Hepatocyte (in vitro differentiated cells): ENCODE measurements at regions not wholly inside any gene's neighbourhood (a gene's known extent, or its start where the extent isn't known, plus 50 kb on each side); places are given as distances from the start of the nearest gene placed in this dataset.
A peak's percentile ranks its signal among the peaks of the same experiment; 100 is the strongest.

Source experiments
- DNase-seq: peaks from one replicate; pipeline ENCODE4 v3.0.0-alpha.2; 2016; ENCODE audit warnings: low spot score
- H2AFZ ChIP-seq: fragments of 200-600 bp; sonication (generic); 2 replicates; pipeline ENCODE4 v1.6.0; 2016; ENCODE audit warnings: antibody characterized with exemption, mild to moderate bottlenecking
- H3K27ac ChIP-seq: fragments of 200-600 bp; sonication (generic); 2 replicates; pipeline ENCODE4 v1.5.1; 2016; ENCODE audit warnings: mild to moderate bottlenecking
- H3K27me3 ChIP-seq: fragments of 200-600 bp; sonication (generic); 2 replicates; pipeline ENCODE4 v1.6.1; 2016
- H3K36me3 ChIP-seq: fragments of 200-600 bp; sonication (generic); replicated peaks from 2 replicates; pipeline ENCODE4 v1.5.1; 2016; ENCODE audit warnings: low read depth; ENCODE audit not compliant: insufficient read depth
- H3K4me1 ChIP-seq: fragments of 200-600 bp; sonication (generic); 2 replicates; pipeline ENCODE4 v1.5.1; 2016; ENCODE audit warnings: mild to moderate bottlenecking, moderate library complexity; ENCODE audit not compliant: insufficient read depth
- H3K4me2 ChIP-seq: fragments of 200-600 bp; sonication (generic); 2 replicates; pipeline ENCODE4 v1.6.0; 2016
- H3K4me3 ChIP-seq: fragments of 200-600 bp; sonication (generic); 2 replicates; pipeline ENCODE4 v1.5.1; 2016; ENCODE audit warnings: mild to moderate bottlenecking
- H3K79me2 ChIP-seq: fragments of 200-600 bp; sonication (generic); 2 replicates; pipeline ENCODE4 v1.6.0; 2017; ENCODE audit warnings: mild to moderate bottlenecking
- H3K9me2 ChIP-seq: fragments of 200-600 bp; sonication (generic); replicated peaks from 2 replicates; pipeline ENCODE4 v1.6.0; 2017; ENCODE audit warnings: mild to moderate bottlenecking; ENCODE audit not compliant: insufficient read depth
- H3K9me3 ChIP-seq: fragments of 200-600 bp; sonication (generic); 2 replicates; pipeline ENCODE4 v1.5.1; 2016; ENCODE audit warnings: low read depth, mild to moderate bottlenecking
- H4K20me1 ChIP-seq: fragments of 200-600 bp; sonication (generic); 2 replicates; pipeline ENCODE4 v1.6.0; 2016; ENCODE audit warnings: mild to moderate bottlenecking; ENCODE audit not compliant: insufficient read depth, poor library complexity, severe bottlenecking
- CTCF ChIP-seq: fragments of 200-600 bp; sonication (generic); IDR thresholded peaks from 2 replicates; pipeline ENCODE4 v1.5.1; 2016; ENCODE audit warnings: antibody characterized with exemption, mild to moderate bottlenecking; ENCODE audit not compliant: poor library complexity
- EZH2 ChIP-seq: fragments of 200-600 bp; sonication (generic); IDR thresholded peaks from 2 replicates; pipeline ENCODE4 v1.6.1; 2016; ENCODE audit warnings: antibody characterized with exemption, mild to moderate bottlenecking, borderline replicate concordance
- EZH2phosphoT487 ChIP-seq: fragments of 200-600 bp; sonication (generic); IDR thresholded peaks from one replicate; pipeline ENCODE4 v1.6.1; 2018; ENCODE audit warnings: antibody characterized with exemption, mild to moderate bottlenecking, low read depth, moderate library complexity; ENCODE audit not compliant: unreplicated experiment, severe bottlenecking
- WGBS: methylation state at CpG from one replicate; pipeline ENCODE4 v1.1.6; 2016; ENCODE audit warnings: low lambda C conversion rate; ENCODE audit errors: missing lambda C conversion rate; 5-methylcytosine and 5-hydroxymethylcytosine counted together

- H4K20me1 ChIP-seq = no peaks in the 10 kb centered on the region
- WGBS = 56% methylated on average over 7 of the region's 7 CpGs
- no peaks in the 10 kb centered on the region for H3K27me3 ChIP-seq
- no peaks in the 10 kb centered on the region for H3K9me2 ChIP-seq
- peaks cover 13% of the 10 kb centered on the region for H3K4me1 ChIP-seq
- no peak overlapping the region for H3K4me3 ChIP-seq
- DNase-seq = no peak
- no peak overlapping the region for H3K4me2 ChIP-seq
- H2AFZ ChIP-seq = no peak overlapping the region
- no peaks in the 10 kb centered on the region for H3K9me3 ChIP-seq
- H3K36me3 ChIP-seq = no peaks in the 10 kb centered on the region
- no peaks in the 10 kb centered on the region for H3K79me2 ChIP-seq
- no peak overlapping the region for H3K27ac ChIP-seq
- TF ChIP-seq EZH2phosphoT487 (no peak), EZH2 (no peak), CTCF (no peak)
Observed at GRCh38 chr6:44629636-44630035, 242.1 kb downstream of the CDC5L start.

- Histone ChIP-seq H3K4me1 (peaks cover 7% of the 10 kb centered on the region), H3K4me3 (no peak overlapping the region), H4K20me1 (no peaks in the 10 kb centered on the region), H3K9me2 (no peaks in the 10 kb centered on the region), H3K79me2 (no peaks in the 10 kb centered on the region), H3K27me3 (no peaks in the 10 kb centered on the region), H3K4me2 (no peak overlapping the region), H3K9me3 (no peaks in the 10 kb centered on the region), H3K27ac (no peak overlapping the region), H3K36me3 (no peaks in the 10 kb centered on the region), H2AFZ (no peak overlapping the region)
- no peak for TF ChIP-seq EZH2
- peak; percentile 72 for TF ChIP-seq CTCF
- DNase-seq = peak; percentile 76
- WGBS = 29% methylated on average over 10 of the region's 10 CpGs
Observed at GRCh38 chr6:44630125-44631028, 242.9 kb downstream of the CDC5L start.

GRCh38 chr6:44631968-44632367 lies 244.5 kb downstream of the CDC5L start:
- DNase-seq = no peak
- 69% methylated on average over 6 of the region's 6 CpGs for WGBS
- H3K27me3 ChIP-seq = no peaks in the 10 kb centered on the region
- H3K79me2 ChIP-seq = no peaks in the 10 kb centered on the region
- H3K4me3 ChIP-seq = no peak overlapping the region
- no peak overlapping the region for H3K4me2 ChIP-seq
- TF ChIP-seq EZH2phosphoT487 = no peak
- TF ChIP-seq CTCF = no peak
- no peak for TF ChIP-seq EZH2
- H3K27ac ChIP-seq = no peak overlapping the region
- no peaks in the 10 kb centered on the region for H3K9me3 ChIP-seq
- H3K36me3 ChIP-seq = no peaks in the 10 kb centered on the region
- peaks cover 3% of the 10 kb centered on the region for H3K4me1 ChIP-seq
- no peaks in the 10 kb centered on the region for H3K9me2 ChIP-seq
- no peak overlapping the region for H2AFZ ChIP-seq
- H4K20me1 ChIP-seq = no peaks in the 10 kb centered on the region
